Dendritic cell treated with granulocyte-macrophage colony-stimulating factor and Interleukin-4, amounts not matched to agents 40 ng/mL and 50 ng/mL, for 4 days (primary cell): ENCODE measurements at regions not wholly inside any gene's neighbourhood (a gene's known extent, or its start where the extent isn't known, plus 50 kb on each side); places are given as distances from the start of the nearest gene placed in this dataset.

Source experiments
- H3K27ac Mint-ChIP-seq: one replicate; pipeline ENCODE4 v1.8.0; 2022; ENCODE audit warnings: mild to moderate bottlenecking, mixed read lengths
- H3K27me3 Mint-ChIP-seq: one replicate; pipeline ENCODE4 v1.8.0; 2022; ENCODE audit warnings: mild to moderate bottlenecking, mixed read lengths
- H3K36me3 Mint-ChIP-seq: one replicate; pipeline ENCODE4 v1.8.0; 2022; ENCODE audit warnings: low read depth, mixed read lengths
- H3K4me1 Mint-ChIP-seq: one replicate; pipeline ENCODE4 v1.8.0; 2022; ENCODE audit warnings: low read depth, mixed read lengths
- H3K4me3 Mint-ChIP-seq: one replicate; pipeline ENCODE4 v1.8.0; 2022; ENCODE audit warnings: mild to moderate bottlenecking, moderate library complexity, mixed read lengths
- H3K9me3 Mint-ChIP-seq: one replicate; pipeline ENCODE4 v1.8.0; 2022; ENCODE audit warnings: mixed read lengths
- intact Hi-C: fragments of 100-400 bp; cut with micrococcal nuclease; formaldehyde crosslinking; loops from one replicate; pipeline ENCODE4 v1.15.0; 2022

- intact Hi-C loops = no loop called here
- no peak overlapping the region for H3K4me3 Mint-ChIP-seq
- H3K4me1 Mint-ChIP-seq = no peaks in the 10 kb centered on the region
- H3K9me3 Mint-ChIP-seq = peaks cover 8% of the 10 kb centered on the region
- H3K27ac Mint-ChIP-seq = no peak overlapping the region
- no peaks in the 10 kb centered on the region for H3K36me3 Mint-ChIP-seq
- H3K27me3 Mint-ChIP-seq = peaks cover 5% of the 10 kb centered on the region
Observed at GRCh38 chr13:22077205-22077683, 406.4 kb downstream of the FGF9 start.

GRCh38 chr13:22077764-22078163 lies 406.9 kb downstream of the FGF9 start:
- intact Hi-C loops = no loop called here

GRCh38 chr13:22079961-22080360 lies 409.1 kb downstream of the FGF9 start:
- intact Hi-C loops = no loop called here
- no peak overlapping the region for H3K27ac Mint-ChIP-seq
- H3K27me3 Mint-ChIP-seq = peaks cover 3% of the 10 kb centered on the region

More at GRCh38 chr13:22077764-22078163, 406.9 kb downstream of the FGF9 start:
- peaks cover 8% of the 10 kb centered on the region for H3K9me3 Mint-ChIP-seq
- H3K4me1 Mint-ChIP-seq = no peaks in the 10 kb centered on the region
- H3K27ac Mint-ChIP-seq = no peak overlapping the region
- no peak overlapping the region for H3K4me3 Mint-ChIP-seq
- H3K27me3 Mint-ChIP-seq = peaks cover 3% of the 10 kb centered on the region
- H3K36me3 Mint-ChIP-seq = no peaks in the 10 kb centered on the region

GRCh38 chr13:22080832-22081231 lies 410.0 kb downstream of the FGF9 start:
- no peaks in the 10 kb centered on the region for H3K4me1 Mint-ChIP-seq
- H3K36me3 Mint-ChIP-seq = no peaks in the 10 kb centered on the region
- intact Hi-C loops = no loop called here
- peaks cover 8% of the 10 kb centered on the region for H3K9me3 Mint-ChIP-seq
- H3K27me3 Mint-ChIP-seq = peaks cover 4% of the 10 kb centered on the region
- no peak overlapping the region for H3K27ac Mint-ChIP-seq
- no peak overlapping the region for H3K4me3 Mint-ChIP-seq

More at GRCh38 chr13:22079961-22080360, 409.1 kb downstream of the FGF9 start:
- no peaks in the 10 kb centered on the region for H3K36me3 Mint-ChIP-seq
- H3K4me3 Mint-ChIP-seq = no peak overlapping the region
- H3K4me1 Mint-ChIP-seq = no peaks in the 10 kb centered on the region
- H3K9me3 Mint-ChIP-seq = peaks cover 8% of the 10 kb centered on the region

- Mint-ChIP-seq H3K4me3 (no peak overlapping the region), H3K27ac (no peak overlapping the region), H3K9me3 (peaks cover 8% of the 10 kb centered on the region), H3K27me3 (peaks cover 4% of the 10 kb centered on the region), H3K36me3 (no peaks in the 10 kb centered on the region), H3K4me1 (no peaks in the 10 kb centered on the region)
- intact Hi-C loops = no loop called here
Observed at GRCh38 chr13:22081430-22081829, 410.6 kb downstream of the FGF9 start.

GRCh38 chr13:22082030-22082429 lies 411.2 kb downstream of the FGF9 start:
- H3K27ac Mint-ChIP-seq = no peak overlapping the region
- intact Hi-C loops = no loop called here

GRCh38 chr13:22082437-22083100 lies 411.7 kb downstream of the FGF9 start:
- Mint-ChIP-seq H3K27me3 (peaks cover 4% of the 10 kb centered on the region), H3K36me3 (no peaks in the 10 kb centered on the region), H3K4me1 (no peaks in the 10 kb centered on the region), H3K4me3 (no peak overlapping the region), H3K9me3 (peaks cover 10% of the 10 kb centered on the region), H3K27ac (no peak overlapping the region)
- intact Hi-C loops = no loop called here

More at GRCh38 chr13:22082030-22082429, 411.2 kb downstream of the FGF9 start:
- peaks cover 8% of the 10 kb centered on the region for H3K9me3 Mint-ChIP-seq
- H3K36me3 Mint-ChIP-seq = no peaks in the 10 kb centered on the region
- H3K4me1 Mint-ChIP-seq = no peaks in the 10 kb centered on the region
- H3K27me3 Mint-ChIP-seq = peaks cover 4% of the 10 kb centered on the region
- no peak overlapping the region for H3K4me3 Mint-ChIP-seq

GRCh38 chr13:22085001-22085400 lies 414.1 kb downstream of the FGF9 start:
- intact Hi-C loops = no loop called here
- H3K4me1 Mint-ChIP-seq = no peaks in the 10 kb centered on the region
- H3K4me3 Mint-ChIP-seq = no peak overlapping the region
- no peak overlapping the region for H3K27ac Mint-ChIP-seq
- H3K36me3 Mint-ChIP-seq = no peaks in the 10 kb centered on the region
- peaks cover 12% of the 10 kb centered on the region for H3K9me3 Mint-ChIP-seq
- H3K27me3 Mint-ChIP-seq = peaks cover 2% of the 10 kb centered on the region

GRCh38 chr13:22086597-22087330 lies 415.9 kb downstream of the FGF9 start:
- intact Hi-C loops = no loop called here
- Mint-ChIP-seq H3K27me3 (peaks cover 3% of the 10 kb centered on the region), H3K27ac (no peak overlapping the region), H3K36me3 (no peaks in the 10 kb centered on the region), H3K4me3 (no peak overlapping the region), H3K9me3 (peaks cover 18% of the 10 kb centered on the region), H3K4me1 (no peaks in the 10 kb centered on the region)

- H3K4me3 Mint-ChIP-seq = no peak overlapping the region
- no peaks in the 10 kb centered on the region for H3K36me3 Mint-ChIP-seq
- H3K4me1 Mint-ChIP-seq = no peaks in the 10 kb centered on the region
- intact Hi-C loops = no loop called here
- H3K9me3 Mint-ChIP-seq = peaks cover 18% of the 10 kb centered on the region
- H3K27me3 Mint-ChIP-seq = peaks cover 3% of the 10 kb centered on the region
- no peak overlapping the region for H3K27ac Mint-ChIP-seq
Observed at GRCh38 chr13:22090106-22090505, 419.2 kb downstream of the FGF9 start.

- Mint-ChIP-seq H3K4me3 (no peak overlapping the region), H3K27ac (no peak overlapping the region), H3K9me3 (peaks cover 18% of the 10 kb centered on the region), H3K4me1 (no peaks in the 10 kb centered on the region), H3K27me3 (peaks cover 1% of the 10 kb centered on the region), H3K36me3 (no peaks in the 10 kb centered on the region)
- intact Hi-C loops = no loop called here
Observed at GRCh38 chr13:22091222-22091970, 420.5 kb downstream of the FGF9 start.

GRCh38 chr13:22091971-22092300 lies 421.1 kb downstream of the FGF9 start:
- Mint-ChIP-seq H3K27ac (no peak overlapping the region), H3K4me3 (no peak overlapping the region), H3K27me3 (peaks cover 1% of the 10 kb centered on the region), H3K9me3 (peaks cover 18% of the 10 kb centered on the region), H3K36me3 (no peaks in the 10 kb centered on the region), H3K4me1 (no peaks in the 10 kb centered on the region)
- intact Hi-C loops = no loop called here

GRCh38 chr13:22092791-22093560 lies 422.1 kb downstream of the FGF9 start:
- Mint-ChIP-seq H3K4me1 (no peaks in the 10 kb centered on the region), H3K27me3 (peaks cover 1% of the 10 kb centered on the region), H3K9me3 (peaks cover 11% of the 10 kb centered on the region), H3K36me3 (no peaks in the 10 kb centered on the region), H3K27ac (no peak overlapping the region), H3K4me3 (no peak overlapping the region)
- intact Hi-C loops = no loop called here
